GM18858 (cell line): ENCODE measurements at regions not wholly inside any gene's neighbourhood (a gene's known extent, or its start where the extent isn't known, plus 50 kb on each side); places are given as distances from the start of the nearest gene placed in this dataset.

Source experiments
- ATAC-seq: cut with Tn5 transposase; IDR thresholded peaks from one replicate; pipeline ENCODE4 v1.9.1; 2021; ENCODE audit not compliant: unreplicated experiment

DNA sequence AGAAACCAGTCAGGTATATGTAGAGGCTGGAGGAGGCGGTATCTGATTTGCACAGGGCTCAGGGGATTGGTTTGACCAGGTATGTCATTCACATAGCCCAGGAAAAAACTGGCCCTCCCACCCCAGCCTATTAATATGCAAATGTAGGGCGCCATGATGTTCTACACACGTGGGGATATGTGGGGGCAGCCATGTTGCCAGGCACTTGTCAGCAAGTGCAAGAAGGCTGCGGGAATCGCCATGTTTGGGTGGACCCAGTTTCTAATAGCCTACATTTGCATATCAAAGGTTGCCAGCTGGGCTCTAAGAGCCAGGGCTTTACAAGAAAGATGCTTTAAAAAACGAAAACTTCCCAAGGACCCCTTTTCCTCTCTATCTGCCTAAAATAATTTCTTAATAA, 335.1 kb downstream of the SMARCA1 start:
- ATAC-seq, result no peak

DNA sequence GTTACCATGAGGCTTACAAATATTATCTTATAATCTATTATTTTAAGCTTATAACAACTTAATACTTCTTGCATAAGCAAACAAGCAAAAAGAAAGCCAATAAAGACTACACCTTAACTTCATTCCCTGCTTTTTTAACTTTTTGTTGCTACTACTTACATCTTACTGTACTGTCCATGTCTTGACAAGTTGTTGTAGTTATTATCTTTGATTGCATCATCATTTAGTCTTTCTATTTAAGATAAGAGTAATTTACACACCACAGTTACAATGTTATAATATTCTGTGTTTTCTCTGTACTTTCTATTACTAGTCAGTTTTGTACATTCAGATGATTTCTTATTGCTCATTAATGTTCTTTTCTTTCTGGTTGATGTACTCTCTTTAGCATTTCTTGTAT, 346.6 kb downstream of the SMARCA1 start:
- no peak for ATAC-seq

DNA sequence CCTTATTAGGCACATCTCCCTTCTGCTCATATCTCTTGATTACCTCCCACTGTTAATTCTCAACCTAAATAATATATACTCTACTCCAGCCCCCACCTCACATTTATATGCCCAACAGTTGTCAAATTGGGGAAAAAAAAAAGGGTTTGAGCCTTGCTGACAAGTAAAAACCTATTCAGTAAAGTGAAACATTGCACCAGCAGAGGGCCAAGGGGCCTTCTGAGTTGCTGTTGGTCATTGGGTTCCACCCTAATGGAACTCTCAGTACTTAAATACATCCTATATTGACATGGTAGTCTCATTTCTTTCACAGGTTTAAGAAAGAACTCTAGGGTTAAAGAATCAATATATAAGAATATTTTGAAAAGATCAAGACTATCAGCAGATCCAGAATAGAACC, 362.2 kb downstream of the SMARCA1 start:
- no peak for ATAC-seq

DNA sequence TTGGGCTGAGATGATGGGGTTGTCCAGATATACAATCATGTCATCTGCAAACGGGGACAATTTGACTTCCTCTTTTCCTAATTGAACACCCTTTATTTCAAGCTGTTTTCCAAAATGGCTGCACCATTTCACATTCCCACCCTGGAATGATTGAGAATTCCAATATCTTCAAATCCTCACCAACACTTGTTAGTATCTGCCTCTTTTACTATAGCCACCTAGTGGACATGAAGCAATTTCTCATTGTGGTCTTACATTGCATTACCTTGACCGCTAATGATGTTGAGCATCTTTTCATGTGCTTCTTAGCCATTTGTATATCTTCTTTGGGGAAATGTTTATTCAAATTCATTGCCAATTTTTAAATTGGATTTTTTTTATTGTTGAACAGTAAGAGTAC, 364.8 kb downstream of the SMARCA1 start:
- ATAC-seq, result no peak

DNA sequence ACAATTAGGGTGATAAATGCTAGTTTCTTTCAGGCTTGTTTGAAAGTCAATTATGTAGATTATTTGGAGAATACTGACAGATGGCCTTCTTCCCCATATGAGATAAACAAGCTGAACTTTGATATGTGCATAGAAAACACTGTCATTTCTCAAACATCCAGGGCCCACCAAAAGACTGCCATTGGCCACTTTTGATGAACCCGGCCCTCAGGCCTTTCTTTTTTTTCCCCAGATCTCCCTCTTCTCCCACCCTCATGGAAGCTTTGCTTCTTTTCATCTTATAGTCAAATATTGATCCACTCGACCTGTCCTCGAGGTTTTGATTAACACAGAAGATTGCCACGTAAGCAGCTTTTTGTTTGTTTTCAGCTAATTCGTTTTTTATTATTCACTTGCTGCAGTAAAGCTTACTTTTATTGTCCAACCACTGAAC, 377.4 kb downstream of the SMARCA1 start:
- ATAC-seq, result no peak

DNA sequence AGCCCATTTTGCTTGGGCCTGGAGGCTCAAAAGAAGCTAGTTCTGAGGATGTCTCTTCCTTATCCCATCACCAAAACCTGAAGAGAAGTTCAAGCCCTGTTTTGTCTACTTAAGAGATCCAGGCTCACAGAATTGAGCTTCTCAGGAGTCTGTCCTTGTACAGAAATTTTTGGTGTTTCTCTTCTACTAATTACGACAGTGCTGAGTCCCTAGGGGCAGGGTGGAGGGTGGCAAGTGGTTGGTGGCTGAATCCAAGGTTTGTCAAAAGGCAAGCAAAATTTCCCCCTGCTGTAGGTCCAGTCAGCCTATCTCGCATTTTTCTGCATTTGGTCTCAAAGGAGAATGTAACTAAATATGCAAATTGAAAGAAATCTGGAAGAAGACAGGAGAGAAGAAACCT, 377.9 kb downstream of the SMARCA1 start:
- ATAC-seq, result no peak

DNA sequence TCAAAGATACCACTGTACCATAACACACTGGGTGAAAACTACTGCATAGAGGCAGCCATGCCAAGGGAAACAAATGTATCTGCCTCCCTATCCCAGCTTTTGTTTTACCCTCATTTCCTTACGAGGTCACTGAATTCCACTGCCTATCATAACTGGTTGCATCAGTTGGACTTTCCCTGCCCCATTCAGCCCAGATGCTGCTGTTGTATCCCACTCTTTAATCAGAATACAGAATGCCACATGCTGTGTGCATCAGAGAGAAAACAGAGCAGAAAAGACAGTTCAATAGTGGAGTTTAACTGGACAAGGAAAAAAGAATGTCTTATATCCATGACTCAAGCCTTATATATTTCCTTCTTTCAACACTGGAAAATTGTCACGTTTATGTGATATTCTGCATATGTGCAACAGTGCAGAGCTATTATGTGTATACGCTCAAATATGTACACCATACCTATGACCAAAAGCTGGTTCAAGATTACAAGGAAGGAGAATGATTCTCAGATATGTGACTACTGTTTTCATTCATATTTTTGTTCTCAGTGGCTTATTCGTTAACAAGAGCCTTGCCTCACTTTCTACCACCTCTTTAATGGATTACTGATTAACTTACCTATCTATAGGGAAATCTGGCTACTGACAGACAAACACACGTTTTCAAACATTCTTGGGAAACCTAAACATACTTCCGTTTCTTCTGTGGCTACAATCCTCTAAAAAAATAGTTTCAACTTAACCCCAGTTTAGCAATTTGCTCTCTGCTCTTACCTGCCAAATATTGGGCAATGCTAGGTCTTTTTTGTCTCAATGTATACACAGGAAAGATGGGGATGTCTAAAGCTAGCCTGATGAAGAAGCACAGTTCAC, 378.9 kb downstream of the SMARCA1 start:
- ATAC-seq, result no peak

DNA sequence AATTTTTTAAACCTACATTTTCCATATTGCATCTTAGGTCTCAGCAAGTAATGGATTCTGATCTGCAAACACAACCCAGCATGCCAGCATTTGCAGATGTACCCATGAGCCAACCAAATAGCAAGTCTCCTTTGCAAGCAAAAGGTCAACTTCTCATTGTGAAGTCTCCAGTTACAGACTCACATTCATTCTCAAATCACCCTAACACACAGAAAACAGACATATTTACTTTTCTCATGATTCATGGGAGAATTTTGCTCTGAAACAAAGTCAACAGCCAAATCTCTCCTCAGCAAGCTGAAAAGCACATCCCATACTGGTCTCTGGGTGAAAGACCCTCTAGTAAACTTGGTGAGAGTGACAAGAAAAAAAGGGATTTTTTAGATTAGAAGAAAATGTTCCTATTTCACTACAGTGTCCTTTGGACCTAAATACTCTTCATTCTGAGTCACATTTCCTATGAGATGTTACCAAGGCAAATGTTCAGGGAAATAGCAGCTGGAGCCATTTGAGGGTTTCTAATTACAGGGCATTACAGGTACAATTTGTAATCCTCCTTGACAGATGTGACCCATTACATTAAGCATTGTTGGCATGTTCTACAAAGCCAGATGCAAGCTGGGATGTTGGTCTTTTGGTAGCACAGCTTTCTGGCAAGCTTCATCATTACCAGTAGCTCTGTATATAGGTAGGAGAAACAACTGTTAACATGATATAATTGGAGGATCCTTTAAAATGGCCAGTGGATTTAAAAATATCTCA, 383.3 kb downstream of the SMARCA1 start:
- ATAC-seq, result no peak

DNA sequence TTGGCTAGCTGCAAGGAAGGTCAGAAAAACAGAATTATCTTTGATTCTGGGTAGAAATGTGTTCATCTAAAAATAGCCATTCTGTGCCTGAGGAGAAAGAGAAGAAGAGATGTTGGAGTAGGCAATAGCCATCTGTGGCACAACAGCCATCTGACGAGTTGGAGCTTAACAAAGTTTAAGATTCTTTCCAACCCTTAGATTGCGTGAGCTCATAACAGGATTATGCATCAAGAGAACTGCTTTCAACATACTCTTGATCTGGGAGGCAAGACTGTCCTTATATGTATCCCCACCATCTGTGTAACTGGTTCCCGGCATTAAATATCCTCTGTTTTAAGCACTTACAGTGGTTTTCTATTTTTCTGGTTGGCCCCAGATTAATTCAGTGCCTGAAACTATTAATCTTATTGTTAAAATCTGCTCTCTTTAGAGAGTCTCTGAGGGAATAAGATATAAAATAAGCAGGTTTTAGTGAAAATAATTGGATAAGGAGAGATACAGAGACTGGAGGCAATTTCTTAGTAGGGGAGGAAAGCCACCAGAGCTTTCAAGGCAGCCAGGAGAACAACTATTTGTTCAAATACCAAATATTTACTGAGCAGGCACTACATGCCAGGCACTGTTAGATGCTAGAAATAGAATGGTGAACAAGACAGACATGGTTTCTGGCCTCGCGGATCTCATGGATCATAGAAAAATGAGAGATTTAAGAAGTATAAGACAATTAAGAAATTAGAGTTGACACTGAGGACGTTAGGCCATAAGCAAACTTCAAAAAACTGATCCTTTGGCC, 398.0 kb downstream of the SMARCA1 start:
- ATAC-seq, result no peak

DNA sequence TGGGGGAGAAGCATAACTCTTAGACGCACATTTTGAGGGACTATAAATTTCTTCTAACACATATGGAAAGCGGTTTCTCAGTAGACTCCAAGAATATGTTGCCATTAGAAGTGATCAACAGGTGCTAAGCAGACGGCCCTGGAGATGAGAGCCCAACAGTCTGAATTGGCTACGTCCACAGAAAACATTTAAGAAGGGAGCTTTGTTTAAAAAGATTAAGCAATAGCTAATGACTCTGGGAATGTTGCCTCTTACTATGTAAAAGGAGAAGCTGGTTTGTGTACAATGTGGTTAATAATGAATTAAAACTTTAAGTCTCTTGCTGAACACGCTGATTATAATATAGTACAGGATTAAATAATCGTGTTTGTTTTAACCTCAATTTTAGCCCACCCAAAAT, 399.5 kb downstream of the SMARCA1 start:
- no peak for ATAC-seq

DNA sequence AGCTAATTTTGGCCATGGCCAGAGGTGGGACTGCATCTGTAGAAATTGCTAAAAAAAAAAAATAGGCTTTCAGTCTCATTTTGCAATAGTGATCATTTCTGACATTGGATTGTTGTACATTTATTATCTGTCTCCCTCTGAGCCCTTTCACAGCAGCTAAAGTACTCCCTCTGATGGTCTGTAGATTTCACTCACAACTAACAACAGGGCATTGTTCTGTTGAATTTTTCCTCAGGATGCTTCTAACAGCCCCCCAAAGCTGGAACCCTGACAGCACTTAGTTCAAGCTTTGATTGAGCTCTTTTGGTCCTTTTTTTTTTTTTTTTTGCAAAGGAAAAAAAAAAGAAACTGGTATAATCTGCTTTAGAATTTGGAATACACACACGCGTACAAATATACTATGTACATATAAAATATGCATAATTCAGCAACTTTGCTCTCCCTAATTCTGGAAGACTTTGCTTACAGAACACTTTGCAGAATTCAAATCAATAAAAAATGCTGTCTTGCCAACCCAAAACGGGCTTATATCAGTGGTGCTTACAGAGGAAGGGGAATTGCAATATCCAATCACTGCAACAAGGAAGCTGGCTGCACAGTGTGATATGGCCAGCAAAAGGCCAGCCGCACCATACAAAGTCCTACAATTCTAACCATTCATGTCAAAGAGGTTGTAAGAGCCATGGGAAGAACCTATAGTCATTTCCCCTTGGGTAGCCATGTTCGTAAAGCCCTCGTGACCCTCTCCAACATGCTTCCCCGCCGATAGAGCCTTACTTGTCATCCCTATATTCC, 406.4 kb downstream of the SMARCA1 start:
- no peak for ATAC-seq

DNA sequence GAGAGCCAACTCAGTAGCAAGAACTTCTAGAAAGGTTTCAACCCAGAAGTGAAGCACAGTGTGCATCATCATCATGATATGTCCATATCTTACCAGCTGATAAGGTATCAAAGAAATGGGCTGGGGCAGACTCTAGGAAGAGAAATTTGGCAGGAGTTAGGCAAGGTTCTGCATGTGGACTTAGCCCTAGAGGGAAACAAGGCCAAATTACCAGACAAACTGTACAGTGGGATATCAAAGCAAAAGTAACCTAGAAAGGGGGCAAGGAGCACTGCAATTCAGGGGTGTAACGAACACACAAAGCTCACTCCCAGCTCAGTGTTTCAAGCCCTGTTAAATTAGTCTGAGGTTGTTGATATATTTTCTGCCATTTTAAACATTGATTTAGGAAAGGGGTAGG, 407.4 kb downstream of the SMARCA1 start:
- ATAC-seq, result no peak

DNA sequence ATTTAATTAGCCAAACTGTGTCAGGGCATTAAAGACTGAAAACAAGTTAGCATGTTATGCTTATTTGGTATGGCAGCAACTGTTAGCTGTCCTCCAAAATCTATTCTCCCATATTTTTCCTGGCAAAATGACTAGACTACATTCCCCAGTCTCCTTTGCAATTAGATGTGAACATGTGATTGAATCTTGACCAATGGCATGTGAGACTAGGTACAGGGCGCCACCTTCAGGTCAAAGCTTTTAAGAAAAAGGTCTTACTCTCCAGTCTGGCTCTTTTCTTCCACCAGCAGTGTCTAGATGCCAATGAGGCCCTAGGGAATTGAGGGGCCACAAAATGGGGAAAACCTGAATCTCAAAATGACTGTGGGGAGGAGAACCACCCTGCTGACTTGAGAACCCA, 408.2 kb downstream of the SMARCA1 start:
- peak; percentile 86 for ATAC-seq

DNA sequence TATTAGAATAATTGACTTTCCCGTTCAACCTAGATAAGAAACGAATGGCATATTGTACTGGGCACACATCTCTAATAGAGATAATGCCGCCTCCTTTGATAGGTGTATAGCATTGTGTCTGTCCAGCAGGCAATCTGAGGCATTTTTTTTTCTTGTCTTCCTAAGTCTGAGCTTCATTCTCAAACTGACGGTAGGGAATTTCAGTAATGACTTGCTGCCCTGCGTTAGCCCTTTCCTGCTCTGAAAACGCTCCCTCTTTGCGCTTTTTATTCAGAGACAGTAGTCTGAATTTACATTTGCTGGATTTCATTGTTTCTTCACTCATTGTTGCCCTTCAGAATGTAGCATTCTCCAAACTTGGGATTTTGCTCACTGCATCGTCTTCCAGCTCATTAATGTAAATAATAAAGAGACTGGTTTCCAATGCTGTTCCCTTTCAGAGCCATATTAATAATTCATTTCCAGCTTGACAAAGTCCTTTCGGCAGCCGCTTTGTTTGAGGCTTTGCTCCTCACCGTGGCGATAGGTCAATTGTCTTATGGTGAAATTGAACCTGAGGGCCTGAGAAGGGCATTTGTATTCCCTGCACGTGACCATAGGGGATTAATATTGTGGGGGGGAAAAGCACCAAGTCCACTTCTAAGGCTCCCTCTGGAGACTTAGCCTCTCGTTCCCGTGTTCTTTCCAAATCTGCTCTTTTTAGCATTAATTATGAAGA, 412.1 kb downstream of the SMARCA1 start:
- no peak for ATAC-seq

DNA sequence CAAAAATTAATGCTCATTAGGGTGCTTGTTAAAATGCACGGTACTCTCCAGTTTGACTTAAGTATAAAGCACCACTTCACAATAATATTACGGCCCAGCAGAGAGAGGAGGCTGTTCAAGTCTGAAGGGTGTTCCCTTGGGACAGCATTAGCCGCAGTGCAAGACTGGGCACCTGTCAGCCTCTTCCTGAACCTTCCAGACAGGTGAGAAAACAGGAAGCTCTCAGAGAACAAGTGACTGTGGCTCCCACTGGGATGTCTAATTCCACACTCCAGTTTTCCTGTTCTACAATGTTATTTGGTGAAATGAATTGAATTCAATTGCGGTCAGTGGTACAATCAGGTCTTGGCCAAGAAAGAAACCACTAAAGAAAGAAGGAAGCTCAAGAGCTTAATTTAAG, 414.4 kb downstream of the SMARCA1 start:
- ATAC-seq, result no peak

DNA sequence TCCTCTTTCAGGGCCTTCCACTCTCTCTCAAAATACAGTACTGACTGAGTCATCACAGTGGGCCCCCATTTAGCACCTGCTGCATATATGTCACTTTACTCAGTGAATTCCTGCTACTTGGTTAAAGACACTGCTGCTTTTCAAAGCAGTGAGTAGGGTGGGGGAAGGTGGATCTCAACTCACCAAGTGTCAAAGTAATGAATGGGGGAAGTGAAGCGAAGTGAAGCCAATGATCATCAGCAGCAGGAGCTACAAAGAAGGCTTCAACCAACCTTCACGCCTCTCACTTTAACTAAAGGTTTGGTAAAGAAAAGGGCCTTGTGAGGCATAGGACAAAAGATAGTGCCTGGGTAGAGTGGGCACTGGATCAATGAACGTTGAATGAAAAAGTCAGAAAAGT, 424.1 kb downstream of the SMARCA1 start:
- no peak for ATAC-seq

DNA sequence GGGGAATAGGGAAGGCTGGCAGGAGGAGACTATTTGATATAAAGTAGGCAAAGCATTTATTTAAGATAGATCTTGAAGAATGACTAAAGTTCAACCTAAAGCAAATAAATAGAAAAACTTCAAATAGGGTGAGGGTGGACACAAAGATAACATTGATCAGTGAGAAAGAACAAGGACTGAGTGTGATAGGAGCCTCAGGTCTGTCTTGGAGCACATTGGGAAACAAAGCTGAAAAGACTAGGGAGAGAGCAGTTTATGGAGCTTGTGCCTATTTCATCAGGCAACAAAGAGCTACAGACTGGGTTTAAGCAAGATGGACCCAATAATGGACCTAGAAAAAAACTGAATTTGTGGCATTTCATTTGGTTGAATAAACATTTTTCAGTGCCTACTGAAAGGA, 425.6 kb downstream of the SMARCA1 start:
- no peak for ATAC-seq

DNA sequence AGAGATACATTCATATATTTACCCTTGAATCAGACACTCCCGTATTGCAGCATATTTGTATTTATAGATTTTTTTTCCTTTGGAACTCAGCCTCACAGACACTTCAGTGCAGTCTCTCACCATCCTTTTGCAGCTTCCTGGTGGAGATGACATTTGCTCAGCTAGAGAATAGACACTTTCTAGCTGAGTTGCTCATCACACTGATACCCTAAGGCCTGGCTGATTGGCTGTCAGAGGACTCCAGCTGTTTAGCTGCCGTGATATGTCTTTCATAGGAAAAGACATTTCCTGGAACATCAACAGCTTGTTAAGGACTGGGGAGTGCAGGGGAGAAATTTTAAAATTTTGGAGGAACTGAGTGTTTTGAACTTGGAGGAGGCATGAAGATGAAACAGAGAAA, 429.6 kb downstream of the SMARCA1 start:
- ATAC-seq, result no peak

DNA sequence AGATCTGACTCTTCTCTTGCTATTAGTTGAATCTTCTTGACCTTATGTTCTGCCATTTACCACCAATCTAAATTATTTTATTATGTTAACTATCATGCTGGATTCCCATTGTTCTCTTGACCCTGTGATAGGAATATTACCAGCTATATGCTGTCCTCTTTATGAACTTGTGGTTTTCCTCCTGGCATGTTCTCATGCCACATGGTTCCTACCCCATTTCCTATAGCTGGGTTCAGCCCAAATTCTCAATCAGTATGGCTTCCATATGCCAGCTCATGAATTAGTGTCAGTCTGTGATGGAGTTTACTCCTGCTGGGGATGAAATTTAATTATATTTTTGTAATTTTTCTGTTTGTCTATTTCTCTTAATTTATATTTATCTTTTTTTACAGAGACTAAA, 430.5 kb downstream of the SMARCA1 start:
- no peak for ATAC-seq

DNA sequence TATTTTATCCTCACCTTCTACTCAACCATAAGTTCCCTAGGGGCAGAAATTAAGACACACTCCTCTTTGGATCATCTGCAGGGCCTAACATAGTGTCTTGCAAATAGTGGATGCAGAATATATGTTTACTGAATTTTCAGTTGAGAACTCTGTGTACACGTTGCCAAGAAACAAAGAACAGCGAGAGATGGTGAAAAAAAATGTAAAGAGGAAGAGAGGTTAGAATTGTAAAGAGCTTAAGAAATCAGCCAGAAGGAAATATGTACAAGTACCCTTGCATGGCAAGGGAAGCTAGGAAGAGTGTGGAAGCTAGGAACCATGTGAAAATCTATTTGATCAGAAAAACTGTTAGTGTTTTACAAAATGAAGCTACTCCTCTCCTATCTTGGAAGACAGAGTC, 431.0 kb downstream of the SMARCA1 start:
- ATAC-seq, result no peak
